Activated naive CD8-positive, alpha-beta T cell treated with anti-CD3 and anti-CD28 coated beads, Interleukin-2, amount 50 U/mL, for 16 hours (primary cell): ENCODE measurements at regions not wholly inside any gene's neighbourhood (a gene's known extent, or its start where the extent isn't known, plus 50 kb on each side); places are given as distances from the start of the nearest gene placed in this dataset.

Experiments used
- DNase-seq: peaks from one replicate; pipeline ENCODE4 v3.0.0-alpha.2; 2020; ENCODE audit warnings: low read depth, low spot score

- DNase-seq: no peak
Measured at GRCh38 chr21:40985370-40985769, 138.4 kb upstream of the DSCAM start.

GRCh38 chr21:40990366-40990765 lies 143.4 kb upstream of the DSCAM start:
- no peak for DNase-seq

GRCh38 chr21:40997831-40998230 lies 150.9 kb upstream of the DSCAM start:
- DNase-seq: no peak

- DNase-seq: no peak
Measured at GRCh38 chr21:41000838-41001237, 153.9 kb upstream of the DSCAM start.

- no peak for DNase-seq
Measured at GRCh38 chr21:41006636-41007035, 159.7 kb upstream of the DSCAM start.

- DNase-seq: no peak
Measured at GRCh38 chr21:41008351-41008750, 159.6 kb upstream of the BACE2 start.

GRCh38 chr21:41008974-41009373 lies 159.0 kb upstream of the BACE2 start:
- no peak for DNase-seq

GRCh38 chr21:41009398-41010100 lies 158.4 kb upstream of the BACE2 start:
- no peak for DNase-seq

- no peak for DNase-seq
Measured at GRCh38 chr21:41010101-41010435, 157.9 kb upstream of the BACE2 start.

- DNase-seq: no peak
Measured at GRCh38 chr21:41011098-41011731, 156.7 kb upstream of the BACE2 start.

GRCh38 chr21:41011951-41012366 lies 156.0 kb upstream of the BACE2 start:
- no peak for DNase-seq

GRCh38 chr21:41012425-41012824 lies 155.5 kb upstream of the BACE2 start:
- no peak for DNase-seq

- DNase-seq: no peak
Measured at GRCh38 chr21:41016472-41016871, 151.5 kb upstream of the BACE2 start.

- DNase-seq: no peak
Measured at GRCh38 chr21:41018431-41018830, 149.5 kb upstream of the BACE2 start.

- no peak for DNase-seq
Measured at GRCh38 chr21:41023936-41024335, 144.0 kb upstream of the BACE2 start.

GRCh38 chr21:41024341-41024740 lies 143.6 kb upstream of the BACE2 start:
- DNase-seq: no peak

- no peak for DNase-seq
Measured at GRCh38 chr21:41024746-41025254, 143.2 kb upstream of the BACE2 start.

GRCh38 chr21:41029571-41029970 lies 138.4 kb upstream of the BACE2 start:
- no peak for DNase-seq

GRCh38 chr21:41031701-41032220 lies 136.2 kb upstream of the BACE2 start:
- DNase-seq: no peak

GRCh38 chr21:41032541-41032940 lies 135.4 kb upstream of the BACE2 start:
- no peak for DNase-seq

GRCh38 chr21:41037212-41037611 lies 130.7 kb upstream of the BACE2 start:
- no peak for DNase-seq

- DNase-seq: no peak
Measured at GRCh38 chr21:41037936-41038335, 130.0 kb upstream of the BACE2 start.

GRCh38 chr21:41043014-41043413 lies 124.9 kb upstream of the BACE2 start:
- no peak for DNase-seq
